GM12891 (cell line): ENCODE measurements at regions not wholly inside any gene's neighbourhood (a gene's known extent, or its start where the extent isn't known, plus 50 kb on each side); places are given as distances from the start of the nearest gene placed in this dataset.

ENCODE experiments used
- PAX5 ChIP-seq: IDR thresholded peaks from 2 replicates; pipeline ENCODE4 v1.6.1; 2011; ENCODE audit warnings: low read length, moderate library complexity, mild to moderate bottlenecking; ENCODE audit not compliant: insufficient read depth, severe bottlenecking
- POLR2A ChIP-seq: IDR thresholded peaks from 2 replicates; pipeline ENCODE4 v1.6.1; 2011; ENCODE audit warnings: low read depth, low read length, control low read depth
- POLR2AphosphoS5 ChIP-seq: IDR thresholded peaks from 2 replicates; pipeline ENCODE4 v1.6.1; 2011; ENCODE audit warnings: low read depth, low read length, control low read depth
- POU2F2 ChIP-seq: IDR thresholded peaks from 2 replicates; pipeline ENCODE4 v1.6.1; 2011; ENCODE audit warnings: low read depth, mild to moderate bottlenecking, control low read depth, low read length, moderate library complexity
- SPI1 ChIP-seq: IDR thresholded peaks from 2 replicates; pipeline ENCODE4 v1.6.1; 2011; ENCODE audit warnings: low read depth, low read length, control low read depth
- TAF1 ChIP-seq: IDR thresholded peaks from 2 replicates; pipeline ENCODE4 v1.6.1; 2011; ENCODE audit warnings: low read depth, low read length, control low read depth

- TF ChIP-seq POLR2A (no peak), POLR2AphosphoS5 (no peak), TAF1 (no peak), POU2F2 (no peak), SPI1 (no peak), PAX5 (no peak)
These were observed 368.3 kb downstream of the CAAP1 start for GRCh38 chr9:26524267-26524666.
